A549 (cell line): ENCODE measurements at regions not wholly inside any gene's neighbourhood (a gene's known extent, or its start where the extent isn't known, plus 50 kb on each side); places are given as distances from the start of the nearest gene placed in this dataset.

Experiments used
- ATAC-seq, 2 experiments: fragments of 200-7000 bp in 1 of 2; fragments of >200 bp in 1 of 2; cut with Nextera tagmentation in 1 of 2; cut with Tn5 transposase in 1 of 2; 3 replicates each; pipeline versions ENCODE4 v1.8.0 to v1.9.1; 2018 to 2020; ENCODE audit warnings: mild to moderate bottlenecking in 1 of 2, moderate library complexity in 1 of 2
- CTCF ChIA-PET: fragments of 300-600 bp; sonication (Branson Sonifier 250); formaldehyde crosslinking; extraction: SDS; loops from one replicate; lab custom pipeline; 2021; ENCODE audit warnings: antibody characterized with exemption, inconsistent platforms; lab: Yijun Ruan, JAX
- POLR2A ChIA-PET: fragments of 350-600 bp; formaldehyde crosslinking; extraction: SDS; loops from one replicate; lab custom pipeline; 2021; ENCODE audit warnings: antibody characterized with exemption, inconsistent platforms; lab: Yijun Ruan, JAX
- DNase-seq, 2 experiments: peaks; one replicate each; pipeline versions ENCODE4 v3.0.0 to v3.0.0-alpha.2; 2011 to 2016; ENCODE audit warnings: low read depth in 1 of 2, low spot score in 1 of 2
- FAIRE-seq: peaks from 2 replicates; lab custom pipeline; 2011; peaks lifted over from hg19 to GRCh38; lab: Jason Lieb, UNC
- H3K27ac ChIP-seq, 2 experiments: fragments of >200 bp; sonication (Bioruptor Twin); formaldehyde crosslinking; 3 replicates each; pipeline ENCODE4 v1.5.1; 2016 to 2017
- H3K4me1 ChIP-seq: fragments of >200 bp; sonication (Bioruptor Twin); formaldehyde crosslinking; 3 replicates; pipeline ENCODE4 v1.6.1; 2016
- H3K4me2 ChIP-seq: fragments of >200 bp; sonication (Bioruptor Twin); formaldehyde crosslinking; 3 replicates; pipeline ENCODE4 v1.6.1; 2016
- H3K4me3 ChIP-seq: fragments of >200 bp; sonication (Bioruptor Twin); formaldehyde crosslinking; 3 replicates; pipeline ENCODE4 v1.5.1; 2016
- H3K9me3 ChIP-seq: fragments of >200 bp; sonication (Bioruptor Twin); formaldehyde crosslinking; 3 replicates; pipeline ENCODE4 v1.6.1; 2016
- BHLHE40 ChIP-seq: IDR thresholded peaks from 2 replicates; pipeline ENCODE4 v1.6.1; 2012; ENCODE audit warnings: low read depth, low read length, inconsistent platforms
- CHD4 ChIP-seq: fragments of 200-600 bp; sonication (generic); IDR thresholded peaks from 2 replicates; pipeline ENCODE4 v1.6.1; 2016; ENCODE audit warnings: antibody characterized with exemption, mild to moderate bottlenecking, borderline replicate concordance
- E2F6 ChIP-seq: IDR thresholded peaks from 2 replicates; pipeline ENCODE4 v1.6.1; 2012; ENCODE audit warnings: low read depth, borderline replicate concordance
- FOSL2 ChIP-seq, 2 experiments: fragments of 450-650 bp in 1 of 2; fragments of >200 bp in 1 of 2; sonication (Bioruptor Twin) in 1 of 2; formaldehyde crosslinking; IDR thresholded peaks; 2 replicates each; pipeline versions ENCODE4 v1.5.0 to v1.6.1; 2016 to 2020; ENCODE audit warnings: mild to moderate bottlenecking in 1 of 2, moderate library complexity in 1 of 2
- FOXS1 ChIP-seq: fragments of 250-450 bp; sonication (Bioruptor Pico); IDR thresholded peaks from 2 replicates; pipeline ENCODE4 v1.5.0; 2020; ENCODE audit warnings: mild to moderate bottlenecking, moderate library complexity
- GATA3 ChIP-seq: IDR thresholded peaks from 2 replicates; pipeline ENCODE4 v1.6.1; 2012; ENCODE audit warnings: borderline replicate concordance
- HDAC2 ChIP-seq: fragments of 200-600 bp; sonication (generic); IDR thresholded peaks from 2 replicates; pipeline ENCODE4 v1.6.1; 2016
- JUN ChIP-seq, 2 experiments: fragments of >200 bp; sonication (Bioruptor Twin); formaldehyde crosslinking; IDR thresholded peaks; 2 replicates in 1 of 2; 3 replicates in 1 of 2; pipeline ENCODE4 v1.6.1; 2016 to 2017
- JUNB ChIP-seq: fragments of >200 bp; sonication (Bioruptor Twin); formaldehyde crosslinking; IDR thresholded peaks from 2 replicates; pipeline ENCODE4 v1.6.1; 2016
- PHF8 ChIP-seq: fragments of 200-600 bp; sonication (generic); IDR thresholded peaks from 2 replicates; pipeline ENCODE4 v1.6.1; 2016; ENCODE audit warnings: low read depth, mild to moderate bottlenecking, antibody characterized with exemption, moderate library complexity, borderline replicate concordance
- REST ChIP-seq: fragments of 200-600 bp; sonication (generic); IDR thresholded peaks from 2 replicates; pipeline ENCODE4 v1.6.1; 2016; ENCODE audit warnings: antibody characterized with exemption, mild to moderate bottlenecking, moderate library complexity
- RFX5 ChIP-seq: fragments of 450-650 bp; IDR thresholded peaks from 2 replicates; pipeline ENCODE4 v1.7.1; 2014; ENCODE audit warnings: antibody characterized with exemption, mild to moderate bottlenecking, moderate library complexity
- RNF2 ChIP-seq: fragments of 200-600 bp; sonication (generic); IDR thresholded peaks from 2 replicates; pipeline ENCODE4 v1.6.1; 2016; ENCODE audit warnings: low read depth, mild to moderate bottlenecking, antibody characterized with exemption, moderate library complexity, borderline replicate concordance
- SMC3 ChIP-seq: fragments of >200 bp; sonication (Bioruptor Twin); formaldehyde crosslinking; IDR thresholded peaks from 3 replicates; pipeline ENCODE4 v1.6.1; 2018; ENCODE audit warnings: inconsistent platforms
- TP53 ChIP-seq: fragments of 250-450 bp; sonication (Bioruptor Pico); IDR thresholded peaks from 2 replicates; pipeline ENCODE4 v1.5.0; 2021; ENCODE audit warnings: mild to moderate bottlenecking, moderate library complexity
- USF2 ChIP-seq: fragments of 450-650 bp; IDR thresholded peaks from 2 replicates; pipeline ENCODE4 v1.6.1; 2014; ENCODE audit warnings: antibody characterized with exemption
- ZSCAN20 ChIP-seq: fragments of 250-450 bp; sonication (Bioruptor Pico); IDR thresholded peaks from 2 replicates; pipeline ENCODE4 v1.8.0; 2022; ENCODE audit warnings: mild to moderate bottlenecking, moderate library complexity
- WGBS: methylation state at CpG from one replicate; pipeline ENCODE4 v1.1.6; 2017; ENCODE audit errors: missing lambda C conversion rate; 5-methylcytosine and 5-hydroxymethylcytosine counted together
- TF ChIP-seq, protein P1 (sequence below): IDR thresholded peaks from 2 replicates; pipeline ENCODE4 v1.6.1; 2012

GRCh38 chr13:60969656-60970055, 446.0 kb downstream of the PCDH20 start:
- WGBS: 0% methylated on average over 2 of the region's 2 CpGs
- ChIA-PET POLR2A (no interaction called here), CTCF (no interaction called here)
- Histone ChIP-seq H3K9me3 (no peaks in the 10 kb centered on the region), H3K27ac (no peak overlapping the region), H3K4me1 (no peaks in the 10 kb centered on the region), H3K4me2 (no peak overlapping the region), H3K4me3 (no peak overlapping the region)
- ATAC-seq (no peak), DNase-seq (no peak), FAIRE-seq (no peak)
- TF ChIP-seq FOXS1 (CRISPR knock-in tag) (no peak), JUNB (no peak), TP53 (CRISPR knock-in tag) (no peak), CHD4 (no peak), JUN (IDR thresholded peaks at IDR 0.05) (no peak), RFX5 (no peak), SMC3 (no peak), REST (no peak), HDAC2 (no peak), GATA3 (no peak), PHF8 (no peak), USF2 (no peak)

GRCh38 chr13:60959427-60959826, 456.2 kb downstream of the PCDH20 start:
- ChIA-PET POLR2A (no interaction called here), CTCF (no interaction called here)
- FAIRE-seq (no peak), ATAC-seq (no peak)
- Histone ChIP-seq H3K9me3 (no peaks in the 10 kb centered on the region), H3K4me2 (no peak overlapping the region), H3K4me3 (no peak overlapping the region), H3K27ac (no peak overlapping the region)
- TF ChIP-seq, protein P1, sequence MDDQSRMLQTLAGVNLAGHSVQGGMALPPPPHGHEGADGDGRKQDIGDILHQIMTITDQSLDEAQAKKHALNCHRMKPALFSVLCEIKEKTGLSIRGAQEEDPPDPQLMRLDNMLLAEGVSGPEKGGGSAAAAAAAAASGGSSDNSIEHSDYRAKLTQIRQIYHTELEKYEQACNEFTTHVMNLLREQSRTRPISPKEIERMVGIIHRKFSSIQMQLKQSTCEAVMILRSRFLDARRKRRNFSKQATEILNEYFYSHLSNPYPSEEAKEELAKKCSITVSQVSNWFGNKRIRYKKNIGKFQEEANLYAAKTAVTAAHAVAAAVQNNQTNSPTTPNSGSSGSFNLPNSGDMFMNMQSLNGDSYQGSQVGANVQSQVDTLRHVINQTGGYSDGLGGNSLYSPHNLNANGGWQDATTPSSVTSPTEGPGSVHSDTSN: no peak
- TF ChIP-seq RNF2 (no peak), ZSCAN20 (no peak), USF2 (no peak), BHLHE40 (no peak), FOSL2 (IDR thresholded peaks at IDR 0.05) (no peak), FOSL2 (CRISPR knock-in tag; IDR thresholded peaks at IDR 0.05) (no peak), PHF8 (no peak), E2F6 (no peak)
- TF ChIP-seq, all 56 proteins: peak for 0
- no peaks in the 10 kb centered on the region for H3K4me1 ChIP-seq
- WGBS: 6% methylated on average over 2 of the region's 2 CpGs
- DNase-seq: no peak
